CD4-positive, alpha-beta T cell treated with Interleukin-6 at 100 ng/mL for 8 hours (primary cell): ENCODE measurements at regions not wholly inside any gene's neighbourhood (a gene's known extent, or its start where the extent isn't known, plus 50 kb on each side); places are given as distances from the start of the nearest gene placed in this dataset.

Source experiments
- DNase-seq: peaks from one replicate; pipeline ENCODE4 v3.0.0-alpha.2; 2020; ENCODE audit warnings: mixed read lengths, low spot score

DNA sequence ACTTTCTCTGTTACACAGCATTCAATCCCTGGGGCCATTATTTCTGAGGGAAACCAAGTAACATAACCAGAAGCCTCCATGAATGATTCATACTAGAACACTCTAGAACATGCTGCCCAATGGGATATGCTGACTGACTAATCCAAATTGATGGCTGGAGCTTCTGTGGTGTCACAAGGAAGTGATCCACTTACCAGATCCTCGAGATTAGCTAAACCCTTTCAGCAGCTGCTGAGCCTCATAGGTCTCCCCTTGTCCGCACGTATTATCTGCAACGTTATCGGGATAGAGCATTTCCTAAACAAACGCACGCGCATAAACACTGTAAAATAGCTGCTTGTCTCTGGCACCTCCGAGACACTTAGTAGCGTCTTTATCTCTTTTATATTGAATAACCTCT is 61.2 kb upstream of the PROK2 start:
- no peak for DNase-seq

DNA sequence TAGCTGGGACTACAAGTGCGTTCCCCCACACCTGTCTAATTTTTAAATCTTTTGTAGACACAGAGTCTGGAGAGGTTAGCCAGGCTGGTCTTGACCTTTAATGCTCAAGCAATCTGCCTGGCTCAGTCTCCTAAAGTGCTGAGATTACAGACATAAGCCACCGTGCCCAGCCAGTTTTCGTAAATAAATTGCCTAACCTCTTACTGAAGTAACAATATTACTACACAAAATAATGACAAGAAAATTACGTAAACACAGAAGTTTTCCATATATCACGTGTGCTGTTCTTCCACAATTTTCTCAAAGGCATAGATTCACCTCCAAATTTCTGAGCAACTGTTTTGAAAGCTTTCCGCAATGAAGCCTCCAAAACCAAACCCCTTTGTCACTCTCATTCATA is 58.1 kb upstream of the PROK2 start:
- no peak for DNase-seq

DNA sequence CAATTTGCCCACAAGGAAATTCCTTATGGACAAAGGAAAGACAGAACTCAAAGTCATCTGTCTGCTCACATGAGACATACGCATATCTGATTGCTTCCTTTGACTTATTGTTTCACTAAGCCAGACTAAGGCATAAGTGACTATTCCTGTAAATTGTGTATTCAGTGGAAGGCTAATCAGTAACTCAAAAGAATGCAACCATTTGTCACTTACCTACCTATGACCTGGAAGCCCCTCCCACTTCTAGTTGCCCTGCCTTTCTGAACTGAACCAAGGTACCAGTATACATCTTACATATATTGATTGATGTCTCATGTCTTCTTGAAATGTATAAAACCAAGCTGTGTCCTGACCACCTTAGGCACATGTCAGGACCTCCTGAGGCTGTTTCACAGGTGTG is 53.5 kb upstream of the PROK2 start:
- no peak for DNase-seq
